ENCODE measurements at regions not wholly inside any gene's neighbourhood (a gene's known extent, or its start where the extent isn't known, plus 50 kb on each side); places are given as distances from the start of the nearest gene placed in this dataset.

- Mint-ChIP-seq H3K27ac (ENCODE audit: unreplicated experiment) (no peak overlapping the region), H3K9me3 (ENCODE audit: unreplicated experiment) (peaks cover 16% of the 10 kb centered on the region), H3K4me3 (ENCODE audit: unreplicated experiment) (no peak overlapping the region), H3K36me3 (ENCODE audit: insufficient read depth, unreplicated experiment) (no peaks in the 10 kb centered on the region), H3K27me3 (ENCODE audit: insufficient read depth, unreplicated experiment) (no peaks in the 10 kb centered on the region), H3K4me1 (ENCODE audit: low read depth, unreplicated experiment) (peaks cover 42% of the 10 kb centered on the region)
- Histone ChIP-seq H3K4me3 (ENCODE audit: low read depth, low read length) (no peak overlapping the region), H3K36me3 (ENCODE audit: control insufficient read depth, insufficient read depth, low read length) (no peaks in the 10 kb centered on the region), H3K9me3 (peaks cover 8% of the 10 kb centered on the region; the same call in 1 of the 2 replicates), H3K4me1 (peaks cover 26% of the 10 kb centered on the region), H3K27me3 (replicated peaks; ENCODE audit: control insufficient read depth, insufficient read depth, low read length) (no peaks in the 10 kb centered on the region)
- DNase-seq = no peak
- CTCF ChIA-PET = no interaction called here
- BruUV-seq (replicated peaks) = no TSS peak
- intact Hi-C loops (cut with micrococcal nuclease; ENCODE audit: unreplicated experiment) = no loop called here
- TF ChIP-seq CTCF (IDR thresholded peaks at IDR 0.05; ENCODE audit: insufficient read depth in 1 of 2, low read depth in 1 of 2, low read length in 1 of 2, severe bottlenecking in 1 of 2, unreplicated experiment in 1 of 2) = no peak
- POLR2A ChIA-PET = no interaction called here
These were observed 58.7 kb upstream of the FDX1 start for GRCh38 chr11:110371084-110371483.

- Histone ChIP-seq H3K36me3 (ENCODE audit: control insufficient read depth, insufficient read depth, low read length) (no peaks in the 10 kb centered on the region), H3K4me3 (ENCODE audit: low read depth, low read length) (no peak overlapping the region), H3K27me3 (replicated peaks; ENCODE audit: control insufficient read depth, insufficient read depth, low read length) (no peaks in the 10 kb centered on the region), H3K9me3 (peaks cover 3% of the 10 kb centered on the region; the same call in 1 of the 2 replicates), H3K4me1 (peaks cover 28% of the 10 kb centered on the region)
- Mint-ChIP-seq H3K9me3 (ENCODE audit: unreplicated experiment) (peaks cover 11% of the 10 kb centered on the region), H3K27ac (ENCODE audit: unreplicated experiment) (peak overlapping the region; percentile 34), H3K4me1 (ENCODE audit: low read depth, unreplicated experiment) (peaks cover 38% of the 10 kb centered on the region), H3K36me3 (ENCODE audit: insufficient read depth, unreplicated experiment) (peaks cover 5% of the 10 kb centered on the region), H3K4me3 (ENCODE audit: unreplicated experiment) (no peak overlapping the region), H3K27me3 (ENCODE audit: insufficient read depth, unreplicated experiment) (no peaks in the 10 kb centered on the region)
- ChIA-PET POLR2A (no interaction called here), CTCF (interaction anchor here (1.8 kb wide), 1 partner anchor 172 kb away, joined by 5 read pairs; no protein-coding TSS in a partner anchor)
- no peak for TF ChIP-seq CTCF (IDR thresholded peaks at IDR 0.05; ENCODE audit: insufficient read depth in 1 of 2, low read depth in 1 of 2, low read length in 1 of 2, severe bottlenecking in 1 of 2, unreplicated experiment in 1 of 2)
- DNase-seq = no peak
- no TSS peak for BruUV-seq (replicated peaks)
- intact Hi-C loops (cut with micrococcal nuclease; ENCODE audit: unreplicated experiment) = no loop called here
These were observed 56.6 kb upstream of the FDX1 start for GRCh38 chr11:110373051-110373702.

DNA sequence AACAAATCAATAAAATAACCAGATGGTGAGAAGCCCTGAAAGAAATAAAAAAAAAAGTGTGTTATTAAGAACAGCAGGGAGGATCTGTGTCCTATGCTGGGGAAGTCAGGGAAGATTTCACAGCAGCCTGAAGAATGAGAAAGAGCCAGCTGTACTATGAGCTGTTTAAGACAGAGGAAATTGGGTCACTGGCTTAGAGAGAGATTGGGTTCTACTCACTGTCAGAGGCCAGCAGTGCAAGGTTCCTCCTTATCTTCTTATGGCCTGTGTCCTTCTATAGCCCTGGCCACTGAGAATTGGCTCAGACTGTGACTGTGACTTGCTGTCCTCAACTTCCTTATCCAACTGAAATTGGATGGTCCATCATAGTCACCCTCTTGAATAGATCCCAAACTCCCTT is 54.8 kb upstream of the FDX1 start:
- intact Hi-C loops (cut with micrococcal nuclease; ENCODE audit: unreplicated experiment) = no loop called here
- peaks cover 38% of the 10 kb centered on the region for H3K4me1 Mint-ChIP-seq (ENCODE audit: low read depth, unreplicated experiment)
- no peak for DNase-seq
- Histone ChIP-seq H3K36me3 (ENCODE audit: control insufficient read depth, insufficient read depth, low read length) (no peaks in the 10 kb centered on the region), H3K4me1 (peaks cover 42% of the 10 kb centered on the region), H3K4me3 (ENCODE audit: low read depth, low read length) (no peak overlapping the region), H3K9me3 (no peaks in the 10 kb centered on the region), H3K27me3 (replicated peaks; ENCODE audit: control insufficient read depth, insufficient read depth, low read length) (no peaks in the 10 kb centered on the region)
- no peak overlapping the region for H3K4me3 Mint-ChIP-seq (ENCODE audit: unreplicated experiment)
- ChIA-PET CTCF (interaction anchor here (1.6 kb wide), 1 partner anchor 173 kb away, joined by 5 read pairs; no protein-coding TSS in a partner anchor), POLR2A (interaction anchor here (0.8 kb wide), 1 partner anchor 84 kb away, joined by 3 read pairs; no protein-coding TSS in a partner anchor)
- peaks cover 11% of the 10 kb centered on the region for H3K9me3 Mint-ChIP-seq (ENCODE audit: unreplicated experiment)
- BruUV-seq (replicated peaks) = no TSS peak
- TF ChIP-seq CTCF (IDR thresholded peaks at IDR 0.05; ENCODE audit: insufficient read depth in 1 of 2, low read depth in 1 of 2, low read length in 1 of 2, severe bottlenecking in 1 of 2, unreplicated experiment in 1 of 2) = no peak
- no peak overlapping the region for H3K27ac Mint-ChIP-seq (ENCODE audit: unreplicated experiment)
- H3K27me3 Mint-ChIP-seq (ENCODE audit: insufficient read depth, unreplicated experiment) = no peaks in the 10 kb centered on the region
- H3K36me3 Mint-ChIP-seq (ENCODE audit: insufficient read depth, unreplicated experiment) = peaks cover 5% of the 10 kb centered on the region
